ENCODE measurements at regions not wholly inside any gene's neighbourhood (a gene's known extent, or its start where the extent isn't known, plus 50 kb on each side); places are given as distances from the start of the nearest gene placed in this dataset.
"Not testable (repeated sequence)": the region's sequence is repeated elsewhere in the genome, so short reads cannot be mapped to it uniquely, and the experiment has no call there.

- no peak for DNase-seq
Measured at GRCh38 chr2:204370172-204370718, 175.0 kb upstream of the PARD3B start.

- no peak for DNase-seq
Measured at GRCh38 chr2:204373942-204374341, 171.3 kb upstream of the PARD3B start.

- no peak for DNase-seq
Measured at GRCh38 chr2:204380141-204380881, 165.0 kb upstream of the PARD3B start.

GRCh38 chr2:204386668-204387067 lies 158.6 kb upstream of the PARD3B start:
- no peak for DNase-seq

- no peak for DNase-seq
Measured at GRCh38 chr2:204389120-204389519, 156.2 kb upstream of the PARD3B start.

GRCh38 chr2:204389856-204390255 lies 155.4 kb upstream of the PARD3B start:
- DNase-seq = no peak

- no peak for DNase-seq
Measured at GRCh38 chr2:204395539-204395938, 149.7 kb upstream of the PARD3B start.

- DNase-seq = no peak
Measured at GRCh38 chr2:204401114-204401513, 144.2 kb upstream of the PARD3B start.

- DNase-seq = no peak
Measured at GRCh38 chr2:204407204-204408014, 137.9 kb upstream of the PARD3B start.

- DNase-seq = not testable (repeated sequence)
Measured at GRCh38 chr2:204412782-204413181, 132.5 kb upstream of the PARD3B start.

GRCh38 chr2:204415406-204416181 lies 129.7 kb upstream of the PARD3B start:
- DNase-seq = no peak

GRCh38 chr2:204416236-204416635 lies 129.0 kb upstream of the PARD3B start:
- no peak for DNase-seq

GRCh38 chr2:204425821-204426220 lies 119.5 kb upstream of the PARD3B start:
- DNase-seq = no peak

- no peak for DNase-seq
Measured at GRCh38 chr2:204428675-204429074, 116.6 kb upstream of the PARD3B start.

GRCh38 chr2:204431529-204431928 lies 113.7 kb upstream of the PARD3B start:
- DNase-seq = no peak

GRCh38 chr2:204432196-204432595 lies 113.1 kb upstream of the PARD3B start:
- DNase-seq = no peak

GRCh38 chr2:204434660-204435462 lies 110.4 kb upstream of the PARD3B start:
- DNase-seq = no peak

GRCh38 chr2:204436230-204436629 lies 109.0 kb upstream of the PARD3B start:
- no peak for DNase-seq

- no peak for DNase-seq
Measured at GRCh38 chr2:204437408-204437807, 107.9 kb upstream of the PARD3B start.

GRCh38 chr2:204437815-204438756 lies 107.2 kb upstream of the PARD3B start:
- DNase-seq = no peak

GRCh38 chr2:204441316-204441715 lies 104.0 kb upstream of the PARD3B start:
- no peak for DNase-seq
